Keratinocyte (primary cell): ENCODE measurements at regions not wholly inside any gene's neighbourhood (a gene's known extent, or its start where the extent isn't known, plus 50 kb on each side); places are given as distances from the start of the nearest gene placed in this dataset.

Source experiments
- CTCF ChIP-seq, 3 experiments: IDR thresholded peaks in 1 of 3; conservative IDR thresholded peaks in 1 of 3; optimal IDR thresholded peaks in 1 of 3; 2 replicates in 2 of 3; 3 replicates in 1 of 3; pipeline versions ENCODE3 to v1.5.1; 2011; ENCODE audit warnings: low read length in 3 of 3, mild to moderate bottlenecking in 3 of 3, moderate library complexity in 2 of 3, control low read depth in 1 of 3, inconsistent platforms in 1 of 3; ENCODE audit not compliant: insufficient read depth in 2 of 3; ENCODE audit errors: extremely low read depth in 1 of 3
- EZH2 ChIP-seq: IDR thresholded peaks from one replicate; pipeline ENCODE4 v1.6.1; 2012; ENCODE audit warnings: inconsistent platforms, mild to moderate bottlenecking, low read length, moderate library complexity

- TF ChIP-seq CTCF (optimal IDR thresholded peaks at IDR 0.05 in 1 of 3, IDR thresholded peaks at IDR 0.05 in 1 of 3, conservative IDR thresholded peaks at IDR 0.05 in 1 of 3; ENCODE audit: extremely low read depth in 1 of 3, insufficient read depth in 2 of 3, low read length in 3 of 3) = no peak
- TF ChIP-seq EZH2 = no peak
Observed at GRCh38 chr21:35136106-35136505, 87.0 kb upstream of the RUNX1 start.
